ENCODE measurements at regions not wholly inside any gene's neighbourhood (a gene's known extent, or its start where the extent isn't known, plus 50 kb on each side); places are given as distances from the start of the nearest gene placed in this dataset.
"Not testable (repeated sequence)": the region's sequence is repeated elsewhere in the genome, so short reads cannot be mapped to it uniquely, and the experiment has no call there.

GRCh38 chr1:146369940-146370339, 141.1 kb upstream of the NOTCH2NLA start:
- H3K79me2 ChIP-seq (ENCODE audit: insufficient read depth); CTCF ChIA-PET; H3K9ac ChIP-seq; H3K4me1 ChIP-seq (ENCODE audit: control insufficient read depth in 1 of 2, insufficient read depth in 2 of 2, low read depth in 1 of 2, low read length in 1 of 2); H3F3A ChIP-seq (replicated peaks; ENCODE audit: insufficient read depth); H3K9me3 ChIP-seq; H3K27me3 ChIP-seq (ENCODE audit: insufficient read depth); H4K20me1 ChIP-seq (ENCODE audit: insufficient read depth); H3K36me3 ChIP-seq (replicated peaks in 1 of 2; ENCODE audit: control insufficient read depth in 1 of 2, insufficient read depth in 2 of 2, low read length in 1 of 2); H3K9me2 ChIP-seq; POLR2A ChIA-PET; DNase-seq: not testable (repeated sequence)
- 44% methylated on average over 23 of the region's 23 CpGs for WGBS (ENCODE audit: low lambda C conversion rate)
- peak overlapping the region; percentile 47; the same call in 1 of the 2 replicates for H3K4me2 ChIP-seq
- peak overlapping the region; percentile 46; the same call in 1 of the 2 replicates for H2AFZ ChIP-seq (ENCODE audit: low read depth)
- H3K4me3 ChIP-seq (ENCODE audit: low read depth in 2 of 2, low read length in 1 of 2) = peak overlapping the region; percentile 26 to 46; a peak in 3 of 4 replicates
- H3K27ac ChIP-seq (ENCODE audit: low read depth in 2 of 2, low read length in 1 of 2) = peak overlapping the region in 1 of 2 experiments; percentile 39; a peak in 1 of 4 replicates

- H3K4me3 ChIP-seq (ENCODE audit: low read depth in 2 of 2, low read length in 1 of 2); POLR2A ChIA-PET; H3K4me1 ChIP-seq (ENCODE audit: control insufficient read depth in 1 of 2, insufficient read depth in 2 of 2, low read depth in 1 of 2, low read length in 1 of 2); H3K9ac ChIP-seq; DNase-seq; H3K4me2 ChIP-seq; H3K27ac ChIP-seq (ENCODE audit: low read depth in 2 of 2, low read length in 1 of 2); H3K27me3 ChIP-seq (ENCODE audit: insufficient read depth); H4K20me1 ChIP-seq (ENCODE audit: insufficient read depth); H3K36me3 ChIP-seq (replicated peaks in 1 of 2; ENCODE audit: control insufficient read depth in 1 of 2, insufficient read depth in 2 of 2, low read length in 1 of 2); H3K9me3 ChIP-seq; H3K79me2 ChIP-seq (ENCODE audit: insufficient read depth); CTCF ChIA-PET; H3K9me2 ChIP-seq; H3F3A ChIP-seq (replicated peaks; ENCODE audit: insufficient read depth); H2AFZ ChIP-seq (ENCODE audit: low read depth): not testable (repeated sequence)
Measured at GRCh38 chr1:146355373-146355772, 126.6 kb upstream of the NOTCH2NLA start.

- H3K27ac ChIP-seq (ENCODE audit: low read depth in 2 of 2, low read length in 1 of 2); H3K4me3 ChIP-seq (ENCODE audit: low read depth in 2 of 2, low read length in 1 of 2); POLR2A ChIA-PET; H3K9me3 ChIP-seq; H3K4me1 ChIP-seq (ENCODE audit: control insufficient read depth in 1 of 2, insufficient read depth in 2 of 2, low read depth in 1 of 2, low read length in 1 of 2); DNase-seq; H3K36me3 ChIP-seq (replicated peaks in 1 of 2; ENCODE audit: control insufficient read depth in 1 of 2, insufficient read depth in 2 of 2, low read length in 1 of 2); H3K4me2 ChIP-seq; H3K79me2 ChIP-seq (ENCODE audit: insufficient read depth); H3K9me2 ChIP-seq; H3K27me3 ChIP-seq (ENCODE audit: insufficient read depth); H3K9ac ChIP-seq; CTCF ChIA-PET; H3F3A ChIP-seq (replicated peaks; ENCODE audit: insufficient read depth); H4K20me1 ChIP-seq (ENCODE audit: insufficient read depth); H2AFZ ChIP-seq (ENCODE audit: low read depth): not testable (repeated sequence)
- no CpG with 5 or more reads among the region's 1 CpG for WGBS (ENCODE audit: low lambda C conversion rate)
Measured at GRCh38 chr1:146326863-146327262, 98.0 kb upstream of the NOTCH2NLA start.

- H3K36me3 ChIP-seq (replicated peaks in 1 of 2; ENCODE audit: control insufficient read depth in 1 of 2, insufficient read depth in 2 of 2, low read length in 1 of 2); H3K4me1 ChIP-seq (ENCODE audit: control insufficient read depth in 1 of 2, insufficient read depth in 2 of 2, low read depth in 1 of 2, low read length in 1 of 2); H3K27me3 ChIP-seq (ENCODE audit: insufficient read depth); H3K27ac ChIP-seq (ENCODE audit: low read depth in 2 of 2, low read length in 1 of 2); H3K4me3 ChIP-seq (ENCODE audit: low read depth in 2 of 2, low read length in 1 of 2); H3K9ac ChIP-seq; H2AFZ ChIP-seq (ENCODE audit: low read depth); H3K4me2 ChIP-seq; H3K9me2 ChIP-seq; H3K79me2 ChIP-seq (ENCODE audit: insufficient read depth); POLR2A ChIA-PET; H3K9me3 ChIP-seq; DNase-seq; CTCF ChIA-PET; H3F3A ChIP-seq (replicated peaks; ENCODE audit: insufficient read depth); H4K20me1 ChIP-seq (ENCODE audit: insufficient read depth): not testable (repeated sequence)
- WGBS (ENCODE audit: low lambda C conversion rate) = 83% methylated on average over 2 of the region's 2 CpGs
Measured at GRCh38 chr1:146324463-146324862, 95.6 kb upstream of the NOTCH2NLA start.

GRCh38 chr1:146323302-146323701, 94.5 kb upstream of the NOTCH2NLA start:
- H3K9me3 ChIP-seq; H3K4me3 ChIP-seq (ENCODE audit: low read depth in 2 of 2, low read length in 1 of 2); H3K4me2 ChIP-seq; H3K27me3 ChIP-seq (ENCODE audit: insufficient read depth); H3K9ac ChIP-seq; POLR2A ChIA-PET; H3K27ac ChIP-seq (ENCODE audit: low read depth in 2 of 2, low read length in 1 of 2); H3K9me2 ChIP-seq; H3F3A ChIP-seq (replicated peaks; ENCODE audit: insufficient read depth); H3K4me1 ChIP-seq (ENCODE audit: control insufficient read depth in 1 of 2, insufficient read depth in 2 of 2, low read depth in 1 of 2, low read length in 1 of 2); DNase-seq; H3K36me3 ChIP-seq (replicated peaks in 1 of 2; ENCODE audit: control insufficient read depth in 1 of 2, insufficient read depth in 2 of 2, low read length in 1 of 2); CTCF ChIA-PET; H2AFZ ChIP-seq (ENCODE audit: low read depth); H4K20me1 ChIP-seq (ENCODE audit: insufficient read depth); H3K79me2 ChIP-seq (ENCODE audit: insufficient read depth): not testable (repeated sequence)
- 25% methylated on average over 1 of the region's 1 CpG for WGBS (ENCODE audit: low lambda C conversion rate)

- H3F3A ChIP-seq (replicated peaks; ENCODE audit: insufficient read depth); H3K27ac ChIP-seq (ENCODE audit: low read depth in 2 of 2, low read length in 1 of 2); H3K79me2 ChIP-seq (ENCODE audit: insufficient read depth); DNase-seq; H3K36me3 ChIP-seq (replicated peaks in 1 of 2; ENCODE audit: control insufficient read depth in 1 of 2, insufficient read depth in 2 of 2, low read length in 1 of 2); H4K20me1 ChIP-seq (ENCODE audit: insufficient read depth); H3K4me3 ChIP-seq (ENCODE audit: low read depth in 2 of 2, low read length in 1 of 2); POLR2A ChIA-PET; H3K9me2 ChIP-seq; H3K4me2 ChIP-seq; CTCF ChIA-PET; H3K9me3 ChIP-seq; H3K27me3 ChIP-seq (ENCODE audit: insufficient read depth); H3K4me1 ChIP-seq (ENCODE audit: control insufficient read depth in 1 of 2, insufficient read depth in 2 of 2, low read depth in 1 of 2, low read length in 1 of 2); H2AFZ ChIP-seq (ENCODE audit: low read depth); H3K9ac ChIP-seq: not testable (repeated sequence)
- WGBS (ENCODE audit: low lambda C conversion rate) = 67% methylated on average over 1 of the region's 4 CpGs
Measured at GRCh38 chr1:146322893-146323292, 94.1 kb upstream of the NOTCH2NLA start.

- H3K79me2 ChIP-seq (ENCODE audit: insufficient read depth); H4K20me1 ChIP-seq (ENCODE audit: insufficient read depth); H3K36me3 ChIP-seq (replicated peaks in 1 of 2; ENCODE audit: control insufficient read depth in 1 of 2, insufficient read depth in 2 of 2, low read length in 1 of 2); H3K27ac ChIP-seq (ENCODE audit: low read depth in 2 of 2, low read length in 1 of 2); H3F3A ChIP-seq (replicated peaks; ENCODE audit: insufficient read depth); H3K4me2 ChIP-seq; CTCF ChIA-PET; H2AFZ ChIP-seq (ENCODE audit: low read depth); H3K4me1 ChIP-seq (ENCODE audit: control insufficient read depth in 1 of 2, insufficient read depth in 2 of 2, low read depth in 1 of 2, low read length in 1 of 2); DNase-seq; H3K27me3 ChIP-seq (ENCODE audit: insufficient read depth); H3K9ac ChIP-seq; POLR2A ChIA-PET; H3K9me3 ChIP-seq; H3K9me2 ChIP-seq; H3K4me3 ChIP-seq (ENCODE audit: low read depth in 2 of 2, low read length in 1 of 2): not testable (repeated sequence)
- 92% methylated on average over 1 of the region's 4 CpGs for WGBS (ENCODE audit: low lambda C conversion rate)
Measured at GRCh38 chr1:146318715-146319114, 89.9 kb upstream of the NOTCH2NLA start.

All from SK-N-SH (cell line).